ENCODE measurements at regions not wholly inside any gene's neighbourhood (a gene's known extent, or its start where the extent isn't known, plus 50 kb on each side); places are given as distances from the start of the nearest gene placed in this dataset.

GRCh38 chr3:83601704-83602103 is 1357.1 kb upstream of the CADM2 start:
- no peak for TF ChIP-seq CTCF (IDR thresholded peaks at IDR 0.05)
- TF ChIP-seq POLR2A (IDR thresholded peaks at IDR 0.05): no peak

Measured in body of pancreas (tissue), 4 donors.